Caco-2 (cell line): ENCODE measurements at regions not wholly inside any gene's neighbourhood (a gene's known extent, or its start where the extent isn't known, plus 50 kb on each side); places are given as distances from the start of the nearest gene placed in this dataset.

ENCODE experiments used
- BruUV-seq: library from RNA; stranded (reverse); fragments of 400-500 nt; replicated peaks from 2 replicates; lab custom pipeline; 2021; lab: Mats Ljungman, UMichigan
- CTCF ChIA-PET: fragments of 300-600 bp; sonication (Branson Sonifier 250); formaldehyde crosslinking; loops from one replicate; lab custom pipeline; 2022; ENCODE audit warnings: antibody characterized with exemption; lab: Charles Lee
- POLR2A ChIA-PET: fragments of 300-600 bp; sonication (Branson Sonifier 250); formaldehyde crosslinking; loops from one replicate; lab custom pipeline; 2022; ENCODE audit warnings: antibody characterized with exemption; lab: Charles Lee
- DNase-seq, 2 experiments: peaks; one replicate each; pipeline versions ENCODE4 v3.0.0 to v3.0.0-alpha.2; 2020 to 2022
- H3K27me3 ChIP-seq: replicated peaks from 2 replicates; pipeline ENCODE4 v1.6.0; 2011; ENCODE audit warnings: low read length; ENCODE audit not compliant: control insufficient read depth, insufficient read depth
- H3K36me3 ChIP-seq: 2 replicates; pipeline ENCODE4 v1.5.1; 2011; ENCODE audit warnings: low read length; ENCODE audit not compliant: control insufficient read depth, insufficient read depth
- H3K4me1 ChIP-seq: fragments of 250-450 bp; sonication (Bioruptor Pico); 2 replicates; pipeline ENCODE4 v1.5.1; 2020; ENCODE audit warnings: mild to moderate bottlenecking
- H3K4me3 ChIP-seq: 2 replicates; pipeline ENCODE4 v1.5.1; 2011; ENCODE audit warnings: low read depth, mild to moderate bottlenecking, control low read depth, low read length
- H3K9me3 ChIP-seq: fragments of 250-450 bp; sonication (Bioruptor Pico); 2 replicates; pipeline ENCODE4 v1.5.1; 2020; ENCODE audit warnings: mild to moderate bottlenecking, moderate library complexity
- H3K27ac Mint-ChIP-seq: one replicate; pipeline ENCODE4 v1.8.0; 2022; ENCODE audit warnings: mixed read lengths; ENCODE audit not compliant: unreplicated experiment
- H3K27me3 Mint-ChIP-seq: one replicate; pipeline ENCODE4 v1.8.0; 2022; ENCODE audit warnings: mixed read lengths; ENCODE audit not compliant: insufficient read depth, unreplicated experiment
- H3K36me3 Mint-ChIP-seq: one replicate; pipeline ENCODE4 v1.8.0; 2022; ENCODE audit warnings: mild to moderate bottlenecking, mixed read lengths; ENCODE audit not compliant: insufficient read depth, unreplicated experiment
- H3K4me1 Mint-ChIP-seq: one replicate; pipeline ENCODE4 v1.8.0; 2022; ENCODE audit warnings: low read depth, mixed read lengths; ENCODE audit not compliant: unreplicated experiment
- H3K4me3 Mint-ChIP-seq: one replicate; pipeline ENCODE4 v1.8.0; 2022; ENCODE audit warnings: mild to moderate bottlenecking, moderate library complexity, mixed read lengths; ENCODE audit not compliant: unreplicated experiment
- H3K9me3 Mint-ChIP-seq: one replicate; pipeline ENCODE4 v1.8.0; 2022; ENCODE audit warnings: mixed read lengths; ENCODE audit not compliant: unreplicated experiment
- intact Hi-C: fragments of 100-400 bp; cut with micrococcal nuclease; formaldehyde crosslinking; loops from one replicate; pipeline ENCODE4 v1.10.0; 2022; ENCODE audit not compliant: unreplicated experiment
- TF ChIP-seq, protein P1 (sequence below), 2 experiments: fragments of 200-600 bp in 1 of 2; IDR thresholded peaks; 1 replicate in 1 of 2; 2 replicates in 1 of 2; pipeline versions ENCODE4 v1.5.1 to v1.8.0; 2011 to 2022; ENCODE audit warnings: antibody characterized with exemption in 1 of 2, control low read depth in 1 of 2, inconsistent platforms in 1 of 2, low read depth in 1 of 2, low read length in 1 of 2, mild to moderate bottlenecking in 1 of 2, moderate library complexity in 1 of 2; ENCODE audit not compliant: insufficient read depth in 1 of 2, severe bottlenecking in 1 of 2, unreplicated experiment in 1 of 2

DNA sequence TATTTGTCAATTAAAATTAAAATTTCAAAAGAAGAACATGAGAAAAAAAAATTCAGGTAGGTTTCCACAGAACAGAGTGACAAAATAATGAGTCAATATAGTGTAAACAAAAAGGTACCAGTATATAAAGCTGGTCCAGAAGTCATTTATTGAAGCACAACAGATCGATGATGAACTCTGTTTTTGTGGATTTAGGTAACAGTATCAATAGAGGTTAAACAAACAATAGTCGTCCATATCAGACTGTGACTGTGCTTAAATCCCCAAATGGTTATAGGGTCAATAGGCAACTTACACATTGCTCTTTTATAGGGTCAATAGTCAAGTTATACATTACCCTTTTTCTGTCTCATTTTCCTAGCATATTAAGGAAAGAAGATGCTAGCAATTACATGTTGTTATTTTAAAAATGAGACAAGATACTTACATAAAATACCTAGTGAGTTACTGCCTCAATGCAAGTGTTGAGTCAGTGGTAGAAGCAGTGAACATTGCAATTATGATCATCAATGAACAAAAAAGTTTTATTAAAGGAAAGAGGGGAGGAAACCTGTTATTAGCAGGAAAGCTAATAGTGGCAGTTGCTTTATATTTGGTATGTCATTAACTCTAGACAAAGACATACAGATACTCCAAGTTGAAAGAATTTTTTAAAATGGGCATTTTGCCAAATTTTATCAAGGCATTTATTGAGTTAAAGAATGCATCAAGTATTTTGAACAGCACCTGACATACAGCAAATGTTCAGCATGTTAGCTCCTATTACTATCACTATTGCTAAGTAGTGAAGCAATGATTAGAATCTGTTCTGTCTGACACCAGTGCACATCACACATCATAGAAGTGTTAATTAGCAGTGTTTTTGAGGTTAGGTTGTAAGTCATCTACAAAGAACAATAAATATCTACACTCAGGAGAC is 102.9 kb downstream of the CCER1 start:
- TF ChIP-seq, protein P1, sequence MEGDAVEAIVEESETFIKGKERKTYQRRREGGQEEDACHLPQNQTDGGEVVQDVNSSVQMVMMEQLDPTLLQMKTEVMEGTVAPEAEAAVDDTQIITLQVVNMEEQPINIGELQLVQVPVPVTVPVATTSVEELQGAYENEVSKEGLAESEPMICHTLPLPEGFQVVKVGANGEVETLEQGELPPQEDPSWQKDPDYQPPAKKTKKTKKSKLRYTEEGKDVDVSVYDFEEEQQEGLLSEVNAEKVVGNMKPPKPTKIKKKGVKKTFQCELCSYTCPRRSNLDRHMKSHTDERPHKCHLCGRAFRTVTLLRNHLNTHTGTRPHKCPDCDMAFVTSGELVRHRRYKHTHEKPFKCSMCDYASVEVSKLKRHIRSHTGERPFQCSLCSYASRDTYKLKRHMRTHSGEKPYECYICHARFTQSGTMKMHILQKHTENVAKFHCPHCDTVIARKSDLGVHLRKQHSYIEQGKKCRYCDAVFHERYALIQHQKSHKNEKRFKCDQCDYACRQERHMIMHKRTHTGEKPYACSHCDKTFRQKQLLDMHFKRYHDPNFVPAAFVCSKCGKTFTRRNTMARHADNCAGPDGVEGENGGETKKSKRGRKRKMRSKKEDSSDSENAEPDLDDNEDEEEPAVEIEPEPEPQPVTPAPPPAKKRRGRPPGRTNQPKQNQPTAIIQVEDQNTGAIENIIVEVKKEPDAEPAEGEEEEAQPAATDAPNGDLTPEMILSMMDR (IDR thresholded peaks at IDR 0.05; ENCODE audit: insufficient read depth in 1 of 2, low read depth in 1 of 2, low read length in 1 of 2, severe bottlenecking in 1 of 2, unreplicated experiment in 1 of 2), result no peak

DNA sequence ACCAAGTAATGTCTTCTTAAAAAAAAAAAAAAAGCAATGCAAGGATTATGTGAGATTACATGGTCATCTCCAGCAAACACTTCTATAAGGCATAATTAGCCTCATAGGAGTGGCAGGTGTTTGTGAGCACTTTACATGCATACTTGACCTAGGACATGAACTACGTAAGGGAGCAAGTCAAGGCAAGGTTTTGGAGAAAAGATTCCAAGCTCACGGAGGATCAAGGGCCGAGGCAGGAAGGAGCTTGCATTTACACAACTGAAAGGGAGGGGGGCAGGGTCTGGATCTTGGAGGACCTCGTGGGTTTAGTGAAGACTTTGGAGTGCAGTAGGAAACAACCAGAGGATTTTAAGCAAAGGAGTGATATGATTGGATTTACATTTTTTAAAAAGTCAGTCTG is 112.5 kb downstream of the CCER1 start:
- Mint-ChIP-seq H3K27me3 (no peaks in the 10 kb centered on the region), H3K36me3 (no peaks in the 10 kb centered on the region), H3K4me3 (no peak overlapping the region), H3K27ac (no peak overlapping the region), H3K4me1 (no peaks in the 10 kb centered on the region), H3K9me3 (no peaks in the 10 kb centered on the region)
- Histone ChIP-seq H3K27me3 (no peaks in the 10 kb centered on the region), H3K4me1 (no peaks in the 10 kb centered on the region), H3K4me3 (no peak overlapping the region), H3K9me3 (no peaks in the 10 kb centered on the region; the same call in 1 of the 2 replicates), H3K36me3 (no peaks in the 10 kb centered on the region)
- BruUV-seq, result no TSS peak
- intact Hi-C loops, result no loop called here
- POLR2A ChIA-PET, result no interaction called here
- DNase-seq, result no peak
- CTCF ChIA-PET, result no interaction called here
- TF ChIP-seq, protein P1 (IDR thresholded peaks at IDR 0.05; ENCODE audit: insufficient read depth in 1 of 2, low read depth in 1 of 2, low read length in 1 of 2, severe bottlenecking in 1 of 2, unreplicated experiment in 1 of 2), result no peak

More for the DNA sequence above, 102.9 kb downstream of the CCER1 start:
- BruUV-seq, result no TSS peak
- no peaks in the 10 kb centered on the region for H3K36me3 ChIP-seq
- no peaks in the 10 kb centered on the region for H3K4me1 Mint-ChIP-seq
- H3K27ac Mint-ChIP-seq, result no peak overlapping the region
- no peaks in the 10 kb centered on the region for H3K9me3 ChIP-seq
- no peaks in the 10 kb centered on the region for H3K27me3 Mint-ChIP-seq
- DNase-seq, result no peak
- H3K36me3 Mint-ChIP-seq, result no peaks in the 10 kb centered on the region
- POLR2A ChIA-PET, result no interaction called here
- H3K27me3 ChIP-seq, result no peaks in the 10 kb centered on the region
- H3K4me3 Mint-ChIP-seq, result no peak overlapping the region
- CTCF ChIA-PET, result no interaction called here
- H3K9me3 Mint-ChIP-seq, result no peaks in the 10 kb centered on the region
- H3K4me3 ChIP-seq, result no peak overlapping the region
- intact Hi-C loops, result loop anchor here (5.0 to 10.0 kb wide), 2 partner anchors 155 to 1307 kb away; no protein-coding TSS in a partner anchor
- H3K4me1 ChIP-seq, result no peaks in the 10 kb centered on the region

DNA sequence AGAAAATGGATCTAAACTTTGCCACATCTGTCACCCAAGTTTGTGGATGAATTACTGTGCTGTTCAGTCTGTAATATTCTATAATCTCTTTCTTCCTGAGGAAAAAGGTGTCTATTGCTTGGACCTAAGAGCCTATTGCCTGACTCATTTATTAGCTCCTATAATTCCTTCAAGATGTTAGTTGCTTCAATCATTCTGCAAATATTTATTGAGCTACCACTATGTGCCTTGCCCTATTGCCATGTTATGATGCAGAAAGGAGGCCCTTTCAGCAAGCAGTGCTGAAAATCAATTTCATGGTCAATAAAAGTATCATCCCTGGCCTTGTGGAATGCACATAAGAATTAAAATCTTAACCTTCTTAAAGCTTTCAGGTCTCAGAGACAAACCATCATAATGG is 113.6 kb downstream of the CCER1 start:
- TF ChIP-seq, protein P1 (IDR thresholded peaks at IDR 0.05; ENCODE audit: insufficient read depth in 1 of 2, low read depth in 1 of 2, low read length in 1 of 2, severe bottlenecking in 1 of 2, unreplicated experiment in 1 of 2), result no peak
- Mint-ChIP-seq H3K27ac (no peak overlapping the region), H3K4me1 (no peaks in the 10 kb centered on the region), H3K36me3 (no peaks in the 10 kb centered on the region), H3K9me3 (no peaks in the 10 kb centered on the region), H3K27me3 (no peaks in the 10 kb centered on the region), H3K4me3 (no peak overlapping the region)
- Histone ChIP-seq H3K4me3 (no peak overlapping the region), H3K36me3 (no peaks in the 10 kb centered on the region), H3K4me1 (no peaks in the 10 kb centered on the region), H3K27me3 (no peaks in the 10 kb centered on the region), H3K9me3 (no peaks in the 10 kb centered on the region; the same call in 1 of the 2 replicates)
- intact Hi-C loops, result no loop called here
- no TSS peak for BruUV-seq
- no peak for DNase-seq
- ChIA-PET CTCF (no interaction called here), POLR2A (no interaction called here)
